ENCODE measurements at regions not wholly inside any gene's neighbourhood (a gene's known extent, or its start where the extent isn't known, plus 50 kb on each side); places are given as distances from the start of the nearest gene placed in this dataset.

DNA sequence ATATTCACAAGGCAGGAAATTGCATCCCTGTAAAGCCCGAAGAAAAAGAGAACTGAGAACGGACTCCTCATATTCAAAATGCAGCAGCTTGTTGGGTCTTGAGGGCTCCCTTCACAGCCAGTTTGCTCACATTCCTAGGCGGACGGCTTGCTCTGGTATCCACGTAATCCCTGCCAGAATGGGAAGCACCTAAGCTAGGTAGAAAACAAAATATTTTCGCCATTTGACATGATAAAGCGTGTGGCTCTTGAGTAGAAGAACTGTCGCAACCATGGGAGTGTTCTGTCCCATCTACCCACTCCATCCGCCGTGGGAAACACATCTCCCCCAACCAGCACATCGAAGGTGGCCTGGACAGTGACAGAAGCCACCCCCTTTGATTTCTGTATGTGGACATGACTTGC lies 183.1 kb downstream of the GAS1 start:
- DNase-seq (ENCODE audit: low read depth in 3 of 3): no peak

DNA sequence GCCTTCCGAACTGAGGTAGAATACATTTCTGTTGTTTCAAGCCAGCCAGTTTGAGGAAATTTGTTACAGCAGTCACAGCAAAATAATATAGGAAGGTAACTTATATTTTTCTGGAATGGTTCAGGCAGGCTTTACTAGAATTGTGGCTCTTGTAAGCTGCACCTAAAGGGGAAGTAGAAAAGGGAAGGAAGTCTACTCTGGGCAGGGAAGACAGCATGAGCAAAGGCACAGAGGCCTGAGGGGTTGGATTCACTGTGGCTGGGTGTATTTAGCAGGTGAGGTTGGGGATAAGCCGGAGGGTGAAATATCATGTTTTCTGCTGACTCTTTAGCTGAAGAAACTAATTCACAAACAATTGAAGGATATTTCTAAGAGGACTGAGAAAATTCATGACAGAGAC lies 183.5 kb downstream of the GAS1 start:
- no peak for DNase-seq (ENCODE audit: low read depth in 3 of 3)

DNA sequence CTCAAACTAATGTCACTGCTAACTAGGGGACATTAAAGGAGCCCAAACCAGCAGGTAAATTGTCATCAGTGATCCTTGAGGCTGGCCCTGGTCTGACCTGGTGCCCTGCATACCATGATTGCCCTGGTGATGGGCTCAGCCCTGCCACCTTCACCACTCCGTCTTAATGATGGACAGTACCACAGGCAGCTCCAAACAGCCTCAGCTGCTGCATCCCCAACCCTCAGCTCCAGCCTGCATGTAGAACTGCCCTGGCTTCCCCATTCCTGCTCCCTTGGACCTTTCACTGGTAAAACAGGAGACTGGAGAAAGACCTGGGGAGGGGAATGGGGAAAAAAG lies 190.0 kb downstream of the GAS1 start:
- DNase-seq (ENCODE audit: low read depth in 3 of 3): no peak

DNA sequence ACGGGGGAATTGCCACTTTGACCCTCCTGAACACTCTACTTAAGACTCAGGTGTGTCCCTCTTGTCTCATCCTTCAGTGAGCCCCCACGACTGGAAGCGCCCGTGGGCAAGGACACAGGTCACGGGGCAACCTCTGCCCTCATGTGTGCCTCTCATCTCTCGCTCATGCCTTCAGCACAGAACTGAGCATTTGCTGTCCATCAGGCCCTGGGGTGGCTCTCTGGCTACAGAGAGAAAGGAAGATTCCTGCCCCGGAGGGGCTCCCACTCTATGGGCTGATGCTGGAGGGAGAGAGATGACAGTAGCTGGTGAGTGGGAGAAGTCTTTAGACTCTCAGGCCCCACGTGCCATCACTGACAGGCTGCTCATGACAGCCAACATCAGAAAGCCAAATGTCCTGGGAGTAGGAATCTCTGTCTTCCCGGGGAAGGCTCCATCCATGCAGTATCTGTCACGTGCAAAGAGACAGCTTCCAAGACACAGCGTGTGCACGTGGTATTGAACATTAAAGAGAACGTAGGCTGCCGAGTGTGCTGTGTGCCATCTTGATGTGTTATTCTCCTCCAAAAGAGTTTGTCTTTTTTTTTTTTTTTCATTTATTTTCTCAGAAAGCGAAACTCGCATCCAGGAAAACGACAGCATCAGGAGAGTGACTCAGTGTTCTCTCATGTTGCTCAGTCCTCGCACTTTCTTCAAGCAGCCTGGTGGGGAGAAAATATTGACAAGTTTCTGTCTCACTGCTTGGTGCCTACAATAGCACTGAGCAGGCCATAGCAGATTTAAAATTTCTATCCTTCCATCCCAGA lies 190.5 kb downstream of the GAS1 start:
- DNase-seq (ENCODE audit: low read depth in 3 of 3): no peak

DNA sequence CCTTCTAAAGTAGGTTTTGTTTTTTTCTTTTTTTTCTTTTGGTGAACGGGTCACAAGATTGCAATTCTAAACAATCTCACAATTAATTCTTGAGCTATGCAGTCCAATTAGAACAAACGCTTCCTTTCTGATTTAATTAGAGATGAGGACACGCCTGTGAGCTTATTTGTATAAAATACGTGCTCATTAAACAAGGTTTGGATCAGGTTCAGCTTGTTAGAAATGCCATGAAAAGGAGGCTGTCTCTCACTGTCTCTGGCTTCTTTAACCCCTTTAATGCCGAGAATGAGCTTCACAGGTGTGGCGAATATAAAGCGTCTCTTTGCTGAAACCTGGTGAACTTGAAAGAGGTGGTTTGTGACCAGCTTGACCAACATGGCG lies 191.8 kb downstream of the GAS1 start:
- no peak for DNase-seq (ENCODE audit: low read depth in 3 of 3)

DNA sequence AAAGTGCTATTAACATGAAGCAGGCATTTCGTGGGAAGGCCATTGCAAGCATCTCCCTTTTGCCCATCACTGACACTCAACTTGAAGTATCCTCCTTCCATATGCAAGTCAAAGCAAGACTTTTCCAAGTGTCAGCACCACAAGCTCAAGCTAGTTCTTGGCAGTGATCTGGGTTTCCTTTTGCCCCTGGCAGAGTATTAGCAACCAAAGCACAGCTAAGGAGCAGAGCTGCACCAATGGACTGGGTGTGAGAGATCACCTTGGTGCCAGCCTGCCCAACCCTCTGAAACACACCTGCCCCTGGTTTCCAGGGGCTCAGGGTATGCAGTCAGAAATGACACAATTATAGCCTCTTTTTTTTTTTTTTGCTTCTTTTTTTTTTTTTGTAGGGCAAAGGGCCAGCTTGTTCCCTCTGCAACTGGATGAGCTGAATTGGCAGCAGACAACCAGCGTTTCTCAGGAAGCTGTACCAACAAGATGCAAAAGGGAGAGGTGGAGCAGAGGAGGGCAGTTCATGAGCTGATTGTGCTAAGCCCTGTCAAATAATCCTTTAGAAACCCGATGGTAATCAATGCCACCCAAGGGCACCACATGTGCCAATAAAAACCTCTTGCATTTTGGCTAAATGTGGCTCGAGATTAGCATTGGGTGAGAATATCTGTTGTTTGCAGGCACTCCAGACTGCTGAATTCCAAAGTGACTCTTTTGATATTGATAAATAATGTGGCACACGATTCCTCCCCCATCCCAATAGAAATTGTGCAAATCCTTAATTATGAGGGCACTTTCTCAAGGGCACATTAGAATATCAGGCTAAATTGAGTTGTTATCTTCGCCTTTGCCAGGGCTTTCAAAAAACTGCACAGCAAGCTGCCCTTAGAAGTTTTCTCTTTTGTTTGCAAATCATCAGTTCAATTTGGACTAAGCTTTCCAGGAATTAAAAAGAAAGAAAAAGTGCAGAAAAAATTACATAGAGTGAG lies 192.4 kb downstream of the GAS1 start:
- DNase-seq (ENCODE audit: low read depth in 3 of 3): no peak

DNA sequence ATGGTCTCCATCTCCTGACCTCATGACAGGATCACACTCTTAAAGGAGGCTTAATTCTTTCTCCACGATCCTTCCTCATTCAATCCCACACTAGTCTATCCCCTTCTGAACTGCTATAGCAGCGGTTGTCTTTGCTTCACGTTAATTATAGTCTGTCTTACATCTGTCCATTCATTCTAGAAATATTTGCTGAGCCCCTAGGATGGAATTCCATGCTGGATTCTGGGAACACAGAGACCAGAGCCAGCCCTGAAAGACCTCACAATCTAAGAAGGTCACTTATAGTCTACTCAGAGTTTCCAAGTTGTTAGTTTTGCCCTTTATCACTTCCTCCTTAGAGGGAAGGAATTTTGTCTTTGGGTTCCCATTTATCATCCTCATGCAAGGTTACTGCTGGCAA lies 193.5 kb downstream of the GAS1 start:
- no peak for DNase-seq (ENCODE audit: low read depth in 3 of 3)

DNA sequence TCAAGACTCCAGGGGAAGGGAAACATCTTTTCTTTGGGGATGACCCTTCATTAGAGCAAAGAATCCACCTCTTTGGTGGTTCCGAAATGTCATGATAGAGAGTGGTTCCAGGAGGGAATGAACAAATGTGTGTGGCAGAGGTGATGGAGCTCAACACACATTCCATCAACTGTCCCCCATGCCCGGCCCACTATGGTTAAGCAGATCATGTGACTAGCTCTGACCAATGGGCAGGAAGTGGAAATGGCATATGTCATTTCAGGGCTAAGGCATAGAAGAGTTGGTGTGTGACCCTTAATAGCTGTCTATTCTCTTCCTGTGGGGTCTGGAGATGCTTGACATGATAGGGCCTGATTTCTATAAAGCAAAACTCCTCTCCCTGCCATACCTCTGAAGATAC lies 194.6 kb downstream of the GAS1 start:
- DNase-seq (ENCODE audit: low read depth in 3 of 3): no peak

DNA sequence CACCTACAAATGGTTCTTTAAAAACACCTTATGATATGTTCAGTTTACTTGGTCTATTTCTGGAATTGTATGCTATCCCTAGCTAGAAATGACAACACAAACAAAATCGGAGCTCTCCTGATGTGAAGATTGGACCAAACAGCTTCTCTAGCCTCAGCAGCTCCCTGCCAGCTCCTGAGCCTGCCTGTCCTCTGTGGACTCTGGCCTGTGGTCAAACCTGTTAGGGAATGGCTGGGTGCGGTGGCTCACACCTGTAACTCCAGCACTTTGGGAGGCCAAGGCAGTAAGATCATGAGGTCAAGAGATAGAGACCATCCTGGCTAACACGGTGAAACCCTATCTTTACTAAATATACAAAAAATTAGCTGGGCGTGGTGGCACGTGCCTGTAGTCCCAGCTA lies 195.3 kb downstream of the GAS1 start:
- DNase-seq (ENCODE audit: low read depth in 3 of 3): no peak

DNA sequence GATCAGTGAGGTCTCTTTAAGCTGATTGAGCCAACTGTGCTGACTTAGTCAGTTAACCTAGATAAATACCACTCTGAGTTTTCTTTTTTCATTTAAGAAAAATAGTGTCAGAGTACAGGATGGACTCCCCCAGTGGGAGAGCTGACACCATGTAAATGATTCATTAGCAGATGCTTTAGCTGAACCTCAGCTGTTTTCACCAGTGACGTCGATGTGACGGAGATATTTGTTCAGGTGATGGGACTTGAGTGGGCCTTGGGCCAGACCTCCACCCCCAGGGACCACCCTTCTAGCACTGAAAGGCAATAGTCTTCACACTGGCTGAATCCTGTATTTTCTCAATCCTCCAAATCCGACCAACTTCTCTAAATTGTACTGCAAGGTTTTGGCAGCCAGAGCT lies 196.1 kb downstream of the GAS1 start:
- DNase-seq (ENCODE audit: low read depth in 3 of 3): no peak

DNA sequence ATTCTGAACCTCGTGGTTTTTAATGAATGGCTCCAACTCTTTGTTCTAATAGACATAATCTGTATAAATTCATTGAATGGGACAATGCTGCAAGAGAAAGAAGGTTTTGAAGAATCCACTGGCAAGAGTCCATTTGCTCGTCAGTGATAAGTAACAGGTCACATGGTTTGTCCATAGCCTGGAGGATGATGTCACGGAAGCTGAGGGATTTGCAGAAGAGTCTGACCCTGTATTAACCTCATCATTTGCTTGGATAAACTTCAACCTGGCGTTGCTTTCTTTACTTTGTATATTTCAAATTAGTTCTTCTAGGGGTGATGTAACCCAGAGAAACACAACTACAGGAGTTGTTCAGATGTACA lies 197.4 kb downstream of the GAS1 start:
- DNase-seq (ENCODE audit: low read depth in 3 of 3): no peak

DNA sequence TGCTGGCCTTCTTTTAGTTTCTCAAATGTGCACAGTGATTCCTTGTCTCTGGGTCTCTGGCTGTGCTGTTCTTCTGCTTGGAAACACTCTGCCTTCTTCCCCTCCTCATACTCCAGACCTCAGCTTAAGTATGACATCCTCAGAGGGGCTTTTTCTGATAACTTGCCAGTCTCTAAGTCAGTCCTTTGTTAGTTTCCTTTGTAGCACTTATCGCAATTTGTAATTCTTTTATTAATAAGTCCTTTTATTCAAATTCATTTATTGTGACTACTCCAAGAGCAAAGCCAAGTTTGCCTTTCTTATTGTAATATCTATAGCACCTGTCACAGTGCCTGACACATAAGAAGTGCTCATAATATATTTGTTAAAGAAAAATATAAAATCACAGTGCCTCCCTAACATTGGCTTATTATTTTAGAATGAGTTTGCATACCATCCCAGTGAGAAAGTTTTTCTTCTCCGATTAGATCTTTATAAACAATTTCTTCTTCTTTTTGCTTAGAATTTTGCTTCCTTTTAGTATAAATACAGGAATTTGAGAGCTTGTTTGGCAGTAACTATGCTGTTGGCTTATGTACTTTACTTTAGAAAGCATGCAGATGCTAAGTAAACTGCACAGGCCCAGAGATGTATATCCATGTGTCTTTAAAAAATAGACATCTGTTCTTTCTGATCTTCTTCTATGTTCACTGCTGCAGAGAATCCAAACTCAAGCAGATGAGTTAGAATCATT lies 198.0 kb downstream of the GAS1 start:
- DNase-seq (ENCODE audit: low read depth in 3 of 3): no peak

DNA sequence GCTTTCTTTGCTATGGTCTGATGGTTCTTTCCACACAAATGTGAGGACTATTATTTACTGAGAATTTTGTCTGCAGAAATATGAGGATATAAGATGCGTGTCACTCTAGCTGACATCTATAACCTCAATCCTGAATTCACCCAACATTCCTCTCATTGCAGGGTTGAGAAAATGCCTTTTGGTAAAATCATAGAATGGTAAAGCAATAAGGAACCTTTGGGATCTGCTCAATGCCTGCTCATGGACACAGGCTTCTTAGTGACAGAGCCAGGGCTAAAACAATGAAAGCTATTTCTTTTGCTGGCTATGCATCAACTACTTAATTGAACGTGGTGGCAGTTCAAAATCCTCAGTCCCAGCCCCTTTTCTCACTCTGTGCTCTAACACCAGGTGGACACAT lies 199.6 kb downstream of the GAS1 start:
- DNase-seq (ENCODE audit: low read depth in 3 of 3): no peak

DNA sequence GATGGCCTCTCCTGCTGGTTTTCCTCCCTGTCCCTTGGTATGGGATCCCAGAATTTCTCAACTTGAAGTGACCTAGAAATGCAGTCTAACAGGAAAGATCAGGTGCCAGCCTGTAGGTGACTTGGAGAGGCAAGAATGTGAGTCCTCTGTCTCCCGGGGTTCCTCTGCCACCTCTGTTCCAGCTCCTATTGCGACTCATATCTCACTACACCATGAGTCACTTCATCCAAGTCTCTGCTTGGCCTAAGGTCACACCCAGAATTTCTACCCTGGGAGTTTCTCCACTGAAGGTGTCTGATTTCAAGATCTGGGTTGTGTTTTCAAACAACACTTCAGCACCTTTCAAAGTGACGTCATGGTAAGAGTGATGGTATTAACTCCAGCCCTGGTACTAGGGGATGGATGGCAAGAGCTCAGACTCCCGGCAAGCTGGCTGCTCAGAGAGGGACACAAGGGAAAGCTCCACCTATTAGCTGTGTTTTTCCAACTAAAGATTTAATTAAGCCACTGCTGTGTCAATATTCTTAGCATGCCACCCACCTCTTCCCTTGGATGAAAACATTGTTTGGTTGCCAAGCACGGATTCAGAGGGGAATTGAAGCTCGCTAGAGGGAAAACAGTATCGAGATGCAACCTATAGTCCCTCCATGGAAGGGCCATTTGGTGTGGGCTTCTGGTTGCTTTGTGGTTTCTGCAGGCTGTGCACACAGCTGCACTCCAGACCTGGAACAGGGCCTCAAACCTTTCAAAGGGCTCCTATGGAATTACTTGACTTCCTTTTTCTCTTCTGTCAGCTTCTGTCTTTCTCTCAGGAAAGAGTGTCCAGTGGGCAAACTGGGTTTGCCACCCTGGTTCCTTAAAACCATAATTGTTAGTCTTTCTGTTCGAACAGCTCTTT lies 205.7 kb downstream of the GAS1 start:
- no peak for DNase-seq (ENCODE audit: low read depth in 3 of 3)

DNA sequence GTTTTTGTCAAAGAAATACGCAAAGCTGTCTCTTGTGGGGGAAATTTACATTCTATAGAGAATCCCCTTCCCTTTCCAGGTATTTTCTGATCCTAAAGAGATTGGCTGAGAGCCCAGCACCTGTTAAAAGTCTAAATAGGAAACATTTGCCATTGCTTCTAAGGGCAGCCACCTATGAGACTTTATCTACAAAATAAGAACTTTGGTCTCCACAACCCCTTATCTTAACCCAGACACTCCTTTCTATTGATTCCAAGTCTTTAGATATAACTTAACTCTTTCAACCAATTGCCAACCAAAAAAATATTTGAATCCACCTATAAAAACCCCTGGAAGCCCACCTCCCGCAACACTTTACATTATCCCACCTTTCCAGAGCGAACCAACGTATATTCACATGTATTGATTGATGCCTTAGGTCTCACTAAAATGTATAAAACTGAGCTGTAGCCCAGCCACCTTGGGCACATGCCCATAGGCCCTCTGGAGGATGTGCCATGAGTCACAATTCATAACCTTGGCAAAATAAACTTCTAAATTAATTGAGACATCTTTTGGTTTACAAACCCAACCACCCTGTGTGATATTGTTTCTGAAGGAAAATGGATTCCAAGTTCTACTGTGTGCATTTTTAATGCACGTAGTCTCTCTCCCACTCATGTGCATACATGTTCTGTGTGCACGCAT lies 211.4 kb downstream of the GAS1 start:
- DNase-seq (ENCODE audit: low read depth in 3 of 3): no peak

DNA sequence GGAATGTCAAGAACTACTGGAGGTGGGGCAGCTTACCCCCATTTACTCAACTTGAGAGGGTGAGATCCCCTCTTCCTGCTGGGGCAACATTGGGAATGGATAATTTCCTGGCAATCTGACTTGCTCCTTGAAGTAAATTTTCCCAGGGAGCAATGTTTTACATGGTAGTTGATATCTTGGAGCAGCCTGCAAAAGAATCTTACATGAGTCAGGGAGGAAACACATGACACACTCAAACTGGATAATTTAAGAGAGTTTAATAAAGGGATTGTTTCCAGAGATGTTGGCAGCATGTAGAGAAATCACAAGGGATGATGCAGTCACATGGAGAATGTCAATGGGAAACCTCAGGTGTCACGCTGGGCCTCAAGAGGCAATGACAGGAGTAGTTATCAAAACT lies 212.5 kb downstream of the GAS1 start:
- DNase-seq (ENCODE audit: low read depth in 3 of 3): no peak

DNA sequence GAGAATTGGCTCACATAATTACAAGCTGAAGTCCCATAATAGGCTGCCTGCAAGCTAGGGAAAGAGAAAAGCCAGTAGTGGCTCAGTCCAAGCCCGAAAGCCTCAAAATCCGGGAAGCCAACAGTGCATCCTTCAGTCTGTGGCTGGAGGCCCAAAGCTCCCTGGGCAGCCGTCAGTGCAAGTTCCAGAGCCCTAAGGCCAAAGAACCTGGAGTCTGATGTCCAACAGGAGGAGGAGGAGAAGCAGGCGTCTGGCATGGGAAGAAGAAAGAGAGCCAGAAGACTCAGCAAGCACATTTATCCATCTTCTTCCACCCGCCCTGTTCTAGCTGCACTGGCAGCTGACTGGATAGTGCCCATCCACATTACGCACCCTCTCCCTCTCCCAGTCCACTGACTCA lies 213.4 kb downstream of the GAS1 start:
- no peak for DNase-seq (ENCODE audit: low read depth in 3 of 3)

DNA sequence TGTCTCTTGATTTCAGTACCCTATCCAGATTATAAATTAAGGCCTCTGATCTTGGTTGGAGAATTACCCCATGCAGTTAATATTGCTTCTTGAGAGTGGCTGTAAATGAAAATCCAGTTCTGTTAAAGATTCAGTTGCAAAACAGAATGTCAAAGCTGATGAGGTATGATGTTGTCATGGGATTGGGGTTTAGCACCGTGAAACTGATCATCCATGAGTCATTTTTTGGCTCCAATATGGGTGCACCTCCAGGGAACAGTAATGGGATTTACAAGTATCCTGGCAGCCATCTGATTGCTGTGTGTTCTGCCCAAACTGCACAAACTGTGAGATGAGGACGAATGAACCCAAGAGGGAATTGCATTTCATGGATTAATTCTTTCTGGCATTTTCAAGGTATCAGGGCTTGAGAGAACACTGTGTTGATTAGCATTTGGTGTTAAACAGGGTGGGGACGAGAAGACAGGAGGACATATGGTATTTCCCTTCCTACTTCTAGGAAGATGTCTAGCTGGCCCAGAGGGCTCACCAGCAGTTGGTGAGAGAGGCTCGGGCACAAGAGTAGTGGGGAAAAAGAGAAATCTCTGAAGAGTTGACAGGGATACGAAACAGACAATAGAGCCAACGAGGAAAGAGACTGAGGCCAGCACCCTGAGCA lies 214.7 kb downstream of the GAS1 start:
- no peak for DNase-seq (ENCODE audit: low read depth in 3 of 3)

DNA sequence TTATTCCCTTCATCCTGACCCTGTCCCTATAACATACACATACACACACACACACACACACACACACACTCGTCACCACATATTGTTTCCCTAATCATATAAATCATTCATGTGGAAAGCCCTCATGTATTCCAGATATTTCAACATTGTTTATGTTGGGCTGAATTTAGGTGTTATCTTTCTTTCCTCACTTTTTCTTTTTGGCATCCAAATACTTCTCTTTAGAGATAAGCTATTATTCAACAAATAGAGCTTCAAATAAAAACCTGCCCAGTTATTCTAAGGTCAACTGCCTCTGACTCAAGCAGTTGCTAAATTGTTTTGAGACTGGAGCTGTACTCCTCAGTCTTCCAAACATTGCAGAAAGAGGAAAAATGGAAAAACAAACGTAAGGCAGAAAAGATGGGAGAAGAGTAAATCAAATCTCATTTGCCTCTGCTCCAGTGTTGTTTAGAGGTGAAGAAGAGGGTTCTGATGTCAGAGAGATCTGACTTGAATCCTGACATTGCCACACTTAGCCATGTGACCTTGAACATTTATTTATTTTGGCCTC lies 215.7 kb downstream of the GAS1 start:
- no peak for DNase-seq (ENCODE audit: low read depth in 3 of 3)

Data from stimulated activated CD4-positive, alpha-beta T cell treated with anti-CD3 and anti-CD28 coated beads, TNF-alpha, amount 100 ng/mL, for 24 hours (primary cell).